HepG2 (cell line): ENCODE measurements at regions not wholly inside any gene's neighbourhood (a gene's known extent, or its start where the extent isn't known, plus 50 kb on each side); places are given as distances from the start of the nearest gene placed in this dataset.
"Not testable (repeated sequence)": the region's sequence is repeated elsewhere in the genome, so short reads cannot be mapped to it uniquely, and the experiment has no call there.

ENCODE experiments used
- ATAC-seq: fragments of 200-7000 bp; cut with Tn5 transposase; 3 replicates; pipeline ENCODE4 v1.9.1; 2020; ENCODE audit warnings: mild to moderate bottlenecking, moderate library complexity
- BruUV-seq: library from RNA; stranded (reverse); fragments of 400-500 nt; replicated peaks from 2 replicates; lab custom pipeline; 2021; lab: Mats Ljungman, UMichigan
- CTCF ChIA-PET: fragments of 300-600 bp; formaldehyde crosslinking; extraction: SDS; loops from one replicate; lab custom pipeline; 2021; ENCODE audit warnings: low total read pairs, inconsistent platforms, low intra/inter-chr PET ratio; lab: Yijun Ruan, JAX
- POLR2A ChIA-PET: fragments of 350-600 bp; sonication (Branson Sonifier 250); formaldehyde crosslinking; loops from one replicate; lab custom pipeline; 2020; ENCODE audit warnings: antibody characterized with exemption, inconsistent platforms; lab: Yijun Ruan, JAX
- DNase-seq: peaks from one replicate; pipeline ENCODE4 v3.0.0-alpha.2; 2015; ENCODE audit warnings: low spot score
- FAIRE-seq: peaks from 3 replicates; lab custom pipeline; 2011; peaks lifted over from hg19 to GRCh38; lab: Jason Lieb, UNC
- H2AFZ ChIP-seq: one replicate; pipeline ENCODE4 v1.6.1; 2011; ENCODE audit warnings: low read length, inconsistent platforms
- H3K27ac ChIP-seq: fragments of 300-600 bp; 3 replicates; pipeline ENCODE4 v1.8.0; 2011; ENCODE audit warnings: mixed run types, mild to moderate bottlenecking, mixed read lengths, low read length, inconsistent platforms; ENCODE audit not compliant: insufficient read depth; ENCODE audit errors: extremely low read length
- H3K27me3 ChIP-seq, 2 experiments: fragments of 200-600 bp in 1 of 2; 2 replicates in 1 of 2; 3 replicates in 1 of 2; pipeline versions ENCODE4 v1.6.0 to v1.8.0; 2011; ENCODE audit warnings: low read length in 2 of 2, mild to moderate bottlenecking in 2 of 2, moderate library complexity in 2 of 2, inconsistent platforms in 1 of 2; ENCODE audit not compliant: insufficient read depth in 2 of 2, control insufficient read depth in 1 of 2
- H3K36me3 ChIP-seq, 2 experiments: fragments of 200-600 bp in 1 of 2; replicated peaks in 1 of 2; 2 replicates in 1 of 2; 3 replicates in 1 of 2; pipeline versions ENCODE4 v1.5.1 to v1.8.0; 2011; ENCODE audit warnings: low read length in 2 of 2, inconsistent platforms in 1 of 2; ENCODE audit not compliant: insufficient read depth in 2 of 2, control insufficient read depth in 1 of 2
- H3K4me1 ChIP-seq: 2 replicates; pipeline ENCODE4 v1.5.1; 2012; ENCODE audit warnings: low read length, inconsistent platforms; ENCODE audit not compliant: insufficient read depth
- H3K4me2 ChIP-seq: 2 replicates; pipeline ENCODE4 v1.6.0; 2011; ENCODE audit warnings: low read depth, low read length, inconsistent platforms
- H3K4me3 ChIP-seq, 3 experiments: fragments of 200-600 bp in 1 of 3; sonication (generic), shearing (Covaris generic) in 1 of 3; replicated peaks in 1 of 3; 2 replicates each; pipeline ENCODE4 v1.5.1; 2011 to 2016; ENCODE audit warnings: low read length in 3 of 3, inconsistent platforms in 2 of 3, low read depth in 2 of 3, mild to moderate bottlenecking in 2 of 3, control low read depth in 1 of 3, mixed read lengths in 1 of 3; ENCODE audit not compliant: insufficient read depth in 1 of 3
- H3K79me2 ChIP-seq: one replicate; pipeline ENCODE4 v1.6.1; 2011; ENCODE audit warnings: low read length, inconsistent platforms; ENCODE audit not compliant: insufficient read depth
- H3K9ac ChIP-seq: 2 replicates; pipeline ENCODE4 v1.6.0; 2011; ENCODE audit warnings: mild to moderate bottlenecking, low read depth, low read length, inconsistent platforms; ENCODE audit not compliant: insufficient read depth
- H3K9me3 ChIP-seq: 2 replicates; pipeline ENCODE4 v1.5.1; 2012; ENCODE audit warnings: mild to moderate bottlenecking, low read length
- H4K20me1 ChIP-seq: 2 replicates; pipeline ENCODE4 v1.6.0; 2011; ENCODE audit warnings: inconsistent platforms, mild to moderate bottlenecking, low read length, moderate library complexity; ENCODE audit not compliant: insufficient read depth
- ELF1 ChIP-seq: sonication (generic); formaldehyde crosslinking; IDR thresholded peaks from 2 replicates; pipeline ENCODE4 v1.4.0; 2020; ENCODE audit warnings: missing genetic modification reagents
- FLYWCH1 ChIP-seq: sonication (generic); formaldehyde crosslinking; IDR thresholded peaks from 2 replicates; pipeline ENCODE4 v1.8.1; 2023; ENCODE audit warnings: mild to moderate bottlenecking, missing genetic modification reagents
- ZFP82 ChIP-seq: sonication (generic); formaldehyde crosslinking; IDR thresholded peaks from 2 replicates; pipeline ENCODE4 v1.5.1; 2020; ENCODE audit warnings: mild to moderate bottlenecking, missing genetic modification reagents, borderline replicate concordance
- ZNF570 ChIP-seq: sonication (generic); formaldehyde crosslinking; IDR thresholded peaks from 2 replicates; pipeline ENCODE4 v1.4.0; 2020; ENCODE audit warnings: mild to moderate bottlenecking, missing genetic modification reagents, borderline replicate concordance
- WGBS: methylation state at CpG from one replicate; pipeline ENCODE4 v1.1.6; 2017; ENCODE audit warnings: low lambda C conversion rate; 5-methylcytosine and 5-hydroxymethylcytosine counted together
- in situ Hi-C: cut with HindIII; loops from 2 replicates; pipeline ENCODE4 v1.10.0; 2017; ENCODE audit warnings: low pct_unique_long_range_greater_than_20kb; ENCODE audit not compliant: extremely low pct_ligation_motif_present
- intact Hi-C: fragments of 100-400 bp; cut with micrococcal nuclease; formaldehyde crosslinking; loops from one replicate; pipeline ENCODE4 v1.10.0; 2022; ENCODE audit not compliant: unreplicated experiment

GRCh38 chr12:16785524-16785923 is 179.6 kb upstream of the LMO3 start:
- no peak for TF ChIP-seq ZNF570
- no peak for TF ChIP-seq FLYWCH1 (CRISPR knock-in tag)
- TF ChIP-seq ZFP82 (CRISPR knock-in tag) = no peak
- no peak for TF ChIP-seq ELF1 (CRISPR knock-in tag)
- H4K20me1 ChIP-seq = no peaks in the 10 kb centered on the region
- FAIRE-seq (no peak), ATAC-seq (no peak), DNase-seq (no peak)
- no peaks in the 10 kb centered on the region for H3K27me3 ChIP-seq
- H3K4me1 ChIP-seq = no peaks in the 10 kb centered on the region
- CTCF ChIA-PET = no interaction called here
- H3K36me3 ChIP-seq = no peaks in the 10 kb centered on the region
- in situ Hi-C loops = no loop called here
- H2AFZ ChIP-seq = no peak overlapping the region
- H3K4me2 ChIP-seq = no peak overlapping the region
- no TSS peak for BruUV-seq
- H3K79me2 ChIP-seq = no peaks in the 10 kb centered on the region
- POLR2A ChIA-PET = no interaction called here
- no peak overlapping the region for H3K4me3 ChIP-seq
- no peak overlapping the region for H3K9ac ChIP-seq
- WGBS = 0% methylated on average over 1 of the region's 1 CpG
- H3K9me3 ChIP-seq = no peaks in the 10 kb centered on the region
- intact Hi-C loops = no loop called here
- no peak overlapping the region for H3K27ac ChIP-seq

DNA sequence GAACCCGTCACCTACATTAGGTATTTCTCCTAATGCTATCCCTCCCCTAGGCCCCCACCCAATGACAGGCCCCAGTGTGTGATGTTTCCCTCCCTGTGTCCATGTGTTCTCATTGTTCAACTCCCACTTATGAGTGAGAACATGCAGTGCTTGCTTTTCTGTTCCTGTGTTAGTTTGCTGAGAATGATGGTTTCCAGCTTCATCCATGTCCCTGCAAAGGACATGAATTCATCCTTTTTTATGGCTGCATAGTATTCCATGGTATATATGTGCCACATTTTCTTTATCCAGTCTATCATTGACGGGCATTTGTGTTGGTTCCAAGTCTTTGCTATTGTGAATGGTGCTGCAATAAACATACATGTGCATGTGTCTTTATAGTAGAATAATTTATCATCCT is 163.2 kb upstream of the LMO3 start:
- H3K27ac ChIP-seq, H3K79me2 ChIP-seq, H3K4me1 ChIP-seq, H3K27me3 ChIP-seq, DNase-seq, POLR2A ChIA-PET, FAIRE-seq, H3K4me3 ChIP-seq, BruUV-seq, H3K4me2 ChIP-seq, intact Hi-C loops, in situ Hi-C loops, H2AFZ ChIP-seq, CTCF ChIA-PET, H3K9me3 ChIP-seq, ATAC-seq, H4K20me1 ChIP-seq, H3K36me3 ChIP-seq, H3K9ac ChIP-seq: not testable (repeated sequence)
- WGBS = 0% methylated on average over 2 of the region's 2 CpGs
